Iris pigment epithelial cell (primary cell): ENCODE measurements at regions not wholly inside any gene's neighbourhood (a gene's known extent, or its start where the extent isn't known, plus 50 kb on each side); places are given as distances from the start of the nearest gene placed in this dataset.

Experiments used
- DNase-seq: peaks from one replicate; pipeline ENCODE4 v3.0.0-alpha.2; 2011; ENCODE audit warnings: low read depth

DNA sequence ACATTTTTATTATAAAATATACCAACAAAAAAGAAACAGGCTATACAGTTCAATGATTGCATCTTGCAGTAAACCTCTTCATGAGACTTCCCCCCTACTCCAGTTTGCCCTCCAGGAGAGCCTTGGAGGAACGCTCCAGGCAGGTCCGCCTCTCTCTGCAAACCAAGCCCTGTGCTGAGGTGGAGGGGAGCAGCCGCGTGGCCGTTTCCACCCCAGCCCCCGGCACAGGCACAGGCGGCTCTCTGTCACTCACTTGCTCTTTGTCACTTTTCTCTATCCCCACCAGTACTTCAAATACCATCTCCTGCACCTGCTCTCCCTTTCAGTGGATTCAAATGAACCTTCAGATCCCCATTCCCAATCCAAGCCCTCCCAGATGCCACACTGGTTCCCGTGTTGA lies 479.9 kb downstream of the OCA2 start:
- no peak for DNase-seq

DNA sequence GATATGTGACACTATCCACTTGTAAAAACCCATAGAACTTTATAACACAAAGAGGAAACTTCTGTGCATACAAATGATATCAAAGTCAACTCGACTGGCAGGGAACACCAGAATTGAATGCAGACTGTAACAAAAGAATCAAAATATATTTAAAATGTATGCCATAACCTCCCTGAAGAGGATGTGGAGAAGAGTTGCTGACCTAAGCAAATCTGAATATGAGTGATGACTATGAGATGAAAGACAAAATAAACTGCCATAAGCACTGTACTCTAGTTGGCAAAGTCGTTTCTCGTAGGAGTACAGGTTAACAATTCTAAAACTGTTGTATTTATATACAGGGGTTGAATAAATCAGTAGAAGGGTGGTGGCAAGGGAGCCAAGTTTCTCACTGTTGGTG lies 482.1 kb downstream of the OCA2 start:
- DNase-seq: no peak

DNA sequence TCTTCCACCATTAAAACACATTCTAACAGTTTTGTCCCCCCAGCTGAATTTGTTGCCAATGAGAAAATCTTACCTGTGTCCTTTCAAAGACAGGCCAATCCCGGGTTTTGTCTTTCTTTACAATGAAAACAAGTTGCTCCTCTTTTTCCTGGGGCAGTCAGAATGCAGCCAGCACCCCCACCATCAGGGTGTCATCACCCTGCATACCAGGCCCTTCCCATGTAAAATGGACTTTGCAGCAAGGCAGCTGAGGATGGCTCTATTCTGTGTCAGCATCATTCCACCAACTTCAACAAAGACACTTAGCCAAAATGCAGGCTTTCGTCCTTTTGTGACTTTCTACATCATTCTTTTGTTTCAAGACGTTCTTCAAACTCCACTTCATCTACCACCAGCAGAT lies 490.9 kb downstream of the OCA2 start:
- no peak for DNase-seq

DNA sequence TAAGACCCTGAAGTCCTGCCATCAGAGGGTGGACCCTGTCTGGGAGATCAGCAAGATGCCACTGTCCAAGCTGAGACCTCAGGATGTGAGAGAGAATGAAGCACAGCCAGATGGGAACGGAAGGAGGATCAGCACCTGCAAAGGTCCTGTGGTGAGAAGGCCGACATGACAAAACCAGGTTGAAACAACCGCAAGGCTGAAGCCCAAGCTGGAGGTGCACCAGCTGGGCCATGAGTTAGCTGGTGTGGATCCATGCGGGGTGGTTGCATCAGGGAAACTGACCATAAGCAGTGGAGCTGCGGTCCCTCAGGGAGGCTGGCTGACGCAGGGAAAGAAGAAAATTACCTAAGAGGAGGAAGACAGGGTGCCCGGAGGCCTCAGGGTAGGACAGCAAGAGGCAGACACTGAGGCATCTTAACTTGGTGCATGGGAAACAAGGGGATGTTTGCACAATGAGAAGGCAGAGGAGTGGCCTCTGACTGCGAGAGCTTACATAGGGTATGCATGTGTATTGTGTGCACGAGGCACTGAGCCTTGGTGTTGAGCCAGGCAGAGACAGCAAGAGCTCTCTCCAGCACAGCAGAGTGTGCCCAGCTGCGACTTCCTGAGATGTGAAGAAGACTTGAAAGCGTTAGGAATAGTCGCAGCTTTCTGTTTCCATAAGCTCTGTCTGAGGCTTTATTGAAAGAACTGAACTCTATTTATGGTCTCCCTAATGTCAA lies 497.7 kb downstream of the OCA2 start:
- no peak for DNase-seq

DNA sequence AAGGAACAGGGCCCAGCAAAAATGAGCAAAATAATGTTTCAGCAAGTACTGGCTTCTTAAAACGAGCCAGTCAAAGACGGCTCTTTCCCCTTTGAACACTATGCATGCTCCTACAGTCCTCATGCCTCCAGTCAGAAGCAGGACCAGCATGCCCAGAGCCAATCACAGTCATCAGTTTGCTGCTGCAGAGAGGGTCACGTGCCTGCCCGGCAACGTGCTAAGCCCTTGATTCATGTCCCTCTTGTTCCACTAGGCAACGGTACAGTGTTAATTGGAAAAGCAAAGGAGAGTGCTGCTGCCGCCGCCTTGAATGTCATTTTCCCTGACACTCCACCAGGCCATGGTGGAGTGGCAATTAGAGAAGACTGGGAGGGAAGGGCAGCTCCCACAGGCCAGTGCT lies 500.1 kb downstream of the OCA2 start:
- DNase-seq: no peak

DNA sequence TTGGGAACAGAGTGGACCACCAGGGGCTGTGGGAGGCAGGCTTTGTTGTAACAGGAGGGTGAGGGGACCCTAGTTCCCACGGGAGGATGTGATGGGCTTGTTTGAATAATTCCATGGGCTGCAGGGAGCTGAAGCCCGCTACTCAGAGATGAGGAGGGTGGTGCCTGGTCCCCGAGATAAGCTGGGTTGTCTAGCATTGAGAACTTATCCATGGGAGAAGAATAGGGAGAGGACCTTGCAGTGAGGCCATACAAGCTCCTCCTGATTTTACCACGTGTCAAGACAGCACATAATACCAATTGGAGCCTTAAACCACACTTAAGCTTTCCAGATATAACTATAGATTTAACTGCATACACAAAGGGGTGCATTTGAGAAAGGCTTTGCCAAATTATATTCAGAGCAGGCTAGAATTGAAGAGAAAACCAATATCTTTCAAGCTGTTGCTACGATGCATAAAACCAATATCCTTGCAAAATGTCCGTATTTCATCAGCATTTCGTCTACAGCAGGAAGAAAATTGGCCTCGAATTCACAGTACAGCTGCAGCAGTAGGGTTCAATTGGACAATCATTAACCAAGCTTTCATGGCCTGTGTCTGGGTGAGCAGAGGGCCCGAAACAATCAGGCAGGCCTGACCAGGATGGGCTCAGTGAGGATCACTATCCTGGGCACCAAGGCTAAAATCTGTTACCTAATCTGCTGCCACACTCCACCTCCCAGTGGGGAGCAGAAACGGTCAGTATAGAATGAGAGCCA lies 500.7 kb downstream of the OCA2 start:
- DNase-seq: no peak

DNA sequence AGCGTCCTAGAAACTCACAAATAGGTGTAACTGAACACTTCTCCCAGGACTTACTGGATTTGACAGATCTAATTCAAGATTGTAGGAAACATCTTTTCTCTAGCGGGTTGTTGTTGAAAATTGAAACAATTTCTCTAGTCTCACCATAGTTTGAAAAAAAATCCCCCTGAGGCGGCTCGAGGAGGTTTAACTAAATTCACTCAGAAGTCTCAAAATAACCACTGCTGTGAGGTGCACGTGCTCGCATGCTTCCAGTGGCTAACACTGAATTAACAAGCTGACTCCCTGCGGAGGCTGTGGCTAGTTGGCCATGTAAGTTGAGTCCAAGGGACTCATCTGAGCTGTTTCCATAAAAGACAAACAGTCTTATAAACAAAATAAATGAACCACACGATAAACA lies 503.9 kb downstream of the OCA2 start:
- DNase-seq: no peak

DNA sequence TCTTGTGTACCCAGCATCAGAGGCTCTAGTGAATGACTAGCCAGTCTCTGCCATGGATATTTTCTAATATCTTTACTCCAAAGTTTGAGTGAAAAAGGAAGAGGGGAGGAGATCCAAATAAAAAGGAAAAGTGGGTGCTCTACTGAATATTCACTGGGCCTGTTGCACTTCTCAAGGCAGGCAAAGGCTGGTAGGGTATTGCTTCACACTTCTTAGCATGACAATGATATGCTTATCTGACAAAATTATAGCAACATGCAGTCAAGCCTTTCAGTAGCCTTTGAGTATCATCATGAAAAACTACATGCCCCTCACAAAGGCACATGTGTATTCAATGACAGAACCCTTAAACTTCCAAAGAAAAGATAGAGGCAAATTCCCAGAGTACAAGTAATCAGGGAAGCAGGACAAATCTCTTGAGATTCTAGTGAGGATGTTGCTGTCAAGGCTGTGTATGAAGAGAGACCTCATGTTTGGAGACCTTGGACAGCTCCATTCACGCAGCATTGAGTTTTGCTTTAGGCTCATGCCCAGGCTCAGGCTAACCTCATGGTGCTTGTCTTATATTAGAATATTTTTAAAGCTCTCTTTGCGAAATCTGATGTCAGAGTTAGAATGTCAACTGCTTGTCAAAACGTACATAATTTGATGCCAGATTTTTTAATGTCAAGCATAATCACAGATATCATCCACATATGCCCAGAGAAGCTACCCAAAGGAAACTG lies 506.9 kb downstream of the OCA2 start:
- DNase-seq: no peak
